IMR-90 (cell line): ENCODE measurements at regions not wholly inside any gene's neighbourhood (a gene's known extent, or its start where the extent isn't known, plus 50 kb on each side); places are given as distances from the start of the nearest gene placed in this dataset.

Source experiments
- ATAC-seq: fragments of 200-7000 bp; cut with Tn5 transposase; 2 replicates; pipeline ENCODE4 v1.9.1; 2020; ENCODE audit warnings: low read depth, mild to moderate bottlenecking, moderate library complexity
- BruUV-seq: library from RNA; stranded (reverse); fragments of 400-500 nt; replicated peaks from 2 replicates; lab custom pipeline; 2021; lab: Mats Ljungman, UMichigan
- CTCF ChIA-PET: fragments of 300-600 bp; formaldehyde crosslinking; extraction: SDS; loops from one replicate; lab custom pipeline; 2021; ENCODE audit warnings: antibody characterized with exemption; lab: Yijun Ruan, JAX
- POLR2A ChIA-PET: fragments of 300-600 bp; sonication (Branson Sonifier 250); formaldehyde crosslinking; loops from one replicate; lab custom pipeline; 2022; ENCODE audit warnings: antibody characterized with exemption; ENCODE audit not compliant: unreplicated experiment; lab: Charles Lee
- DNase-seq: peaks from one replicate; pipeline ENCODE4 v3.0.0; 2013
- H2AFZ ChIP-seq: replicated peaks from 2 replicates; pipeline ENCODE3; 2013; ENCODE audit warnings: low read length, mild to moderate bottlenecking; ENCODE audit not compliant: poor library complexity
- H2AK5ac ChIP-seq: 2 replicates; pipeline ENCODE4 v1.6.1; 2013; ENCODE audit warnings: low read depth, low read length, inconsistent platforms
- H2AK9ac ChIP-seq: replicated peaks from 2 replicates; pipeline ENCODE3; 2013; ENCODE audit warnings: mild to moderate bottlenecking, low read depth, low read length, moderate library complexity; ENCODE audit not compliant: poor library complexity
- H2BK120ac ChIP-seq: 2 replicates; pipeline ENCODE4 v1.6.1; 2013; ENCODE audit warnings: low read depth, low read length, inconsistent platforms
- H2BK15ac ChIP-seq: 3 replicates; pipeline ENCODE4 v1.6.1; 2013; ENCODE audit warnings: low read depth, low read length, inconsistent platforms
- H2BK20ac ChIP-seq: 2 replicates; pipeline ENCODE4 v1.6.1; 2013; ENCODE audit warnings: low read depth, mild to moderate bottlenecking, inconsistent platforms, low read length, moderate library complexity
- H2BK5ac ChIP-seq: 2 replicates; pipeline ENCODE4 v1.6.1; 2013; ENCODE audit warnings: mild to moderate bottlenecking, low read depth, low read length, inconsistent platforms; ENCODE audit not compliant: poor library complexity, severe bottlenecking
- H3K14ac ChIP-seq: replicated peaks from 2 replicates; pipeline ENCODE4 v1.6.1; 2013; ENCODE audit warnings: low read depth, low read length, inconsistent platforms
- H3K18ac ChIP-seq: 2 replicates; pipeline ENCODE4 v1.6.1; 2013; ENCODE audit warnings: low read depth, low read length, control low read depth
- H3K23ac ChIP-seq: 2 replicates; pipeline ENCODE4 v1.6.1; 2013; ENCODE audit warnings: low read depth, low read length, inconsistent platforms
- H3K27ac ChIP-seq: 2 replicates; pipeline ENCODE4 v1.5.1; 2013; ENCODE audit warnings: mild to moderate bottlenecking, control low read depth, low read length; ENCODE audit not compliant: insufficient read depth
- H3K27me3 ChIP-seq: 2 replicates; pipeline ENCODE4 v1.6.1; 2013; ENCODE audit warnings: low read length; ENCODE audit not compliant: control insufficient read depth, insufficient read depth
- H3K36me3 ChIP-seq: 2 replicates; pipeline ENCODE4 v1.6.1; 2013; ENCODE audit warnings: low read length, mixed read lengths; ENCODE audit not compliant: control insufficient read depth, insufficient read depth
- H3K4ac ChIP-seq: 2 replicates; pipeline ENCODE4 v1.6.1; 2013; ENCODE audit warnings: low read depth, low read length, inconsistent platforms
- H3K4me1 ChIP-seq: 2 replicates; pipeline ENCODE4 v1.6.1; 2013; ENCODE audit warnings: low read length, mixed read lengths; ENCODE audit not compliant: control insufficient read depth, insufficient read depth
- H3K4me2 ChIP-seq: 2 replicates; pipeline ENCODE4 v1.6.1; 2013; ENCODE audit warnings: low read depth, mild to moderate bottlenecking, control low read depth, low read length, moderate library complexity
- H3K4me3 ChIP-seq: 2 replicates; pipeline ENCODE4 v1.5.1; 2013; ENCODE audit warnings: low read depth, mild to moderate bottlenecking, control low read depth, low read length, moderate library complexity; ENCODE audit not compliant: insufficient read depth
- H3K56ac ChIP-seq: 2 replicates; pipeline ENCODE4 v1.6.1; 2013; ENCODE audit warnings: low read length, inconsistent platforms; ENCODE audit not compliant: insufficient read depth; ENCODE audit errors: extremely low read depth
- H3K79me1 ChIP-seq, 2 experiments: 2 replicates each; pipeline ENCODE4 v1.6.1; 2013; ENCODE audit warnings: low read length in 2 of 2, inconsistent platforms in 1 of 2, low read depth in 1 of 2
- H3K9ac ChIP-seq: 2 replicates; pipeline ENCODE4 v1.6.1; 2013; ENCODE audit warnings: low read depth, low read length, control low read depth
- H3K9me1 ChIP-seq: 2 replicates; pipeline ENCODE4 v1.6.1; 2013; ENCODE audit warnings: low read length, inconsistent platforms; ENCODE audit not compliant: insufficient read depth
- H3K9me3 ChIP-seq: 2 replicates; pipeline ENCODE4 v1.6.1; 2013; ENCODE audit warnings: low read length; ENCODE audit not compliant: control insufficient read depth, insufficient read depth
- H4K20me1 ChIP-seq: 2 replicates; pipeline ENCODE4 v1.6.1; 2013; ENCODE audit warnings: low read length, inconsistent platforms; ENCODE audit not compliant: insufficient read depth
- H4K5ac ChIP-seq: 2 replicates; pipeline ENCODE4 v1.6.1; 2013; ENCODE audit warnings: mild to moderate bottlenecking, low read depth, low read length, control low read depth
- H4K8ac ChIP-seq, 2 experiments: 2 replicates each; pipeline ENCODE4 v1.6.1; 2013; ENCODE audit warnings: low read depth in 2 of 2, low read length in 2 of 2, control low read depth in 1 of 2, inconsistent platforms in 1 of 2
- H4K91ac ChIP-seq: 2 replicates; pipeline ENCODE4 v1.6.1; 2013; ENCODE audit warnings: low read depth, low read length, inconsistent platforms; ENCODE audit not compliant: insufficient read depth
- BHLHE40 ChIP-seq: fragments of 150-350 bp; IDR thresholded peaks from 2 replicates; pipeline ENCODE4 v1.6.1; 2016; ENCODE audit warnings: mild to moderate bottlenecking, low read depth, low read length
- CHD1 ChIP-seq: IDR thresholded peaks from 2 replicates; pipeline ENCODE4 v1.6.1; 2012; ENCODE audit warnings: low read depth, low read length, improper control_type of control experiment
- FOS ChIP-seq: fragments of 150-350 bp; IDR thresholded peaks from 2 replicates; pipeline ENCODE4 v1.6.1; 2016; ENCODE audit warnings: low read depth, low read length
- MAFK ChIP-seq: IDR thresholded peaks from 2 replicates; pipeline ENCODE4 v1.6.1; 2012; ENCODE audit warnings: low read depth, low read length, improper control_type of control experiment
- MAZ ChIP-seq: IDR thresholded peaks from 2 replicates; pipeline ENCODE4 v1.6.1; 2012; ENCODE audit warnings: low read depth, mild to moderate bottlenecking, low read length, improper control_type of control experiment, moderate library complexity, borderline replicate concordance
- MXI1 ChIP-seq: IDR thresholded peaks from 2 replicates; pipeline ENCODE4 v1.6.1; 2012; ENCODE audit warnings: low read depth, mild to moderate bottlenecking, low read length, moderate library complexity, borderline replicate concordance
- NFE2L2 ChIP-seq: fragments of 150-350 bp; IDR thresholded peaks from 2 replicates; pipeline ENCODE4 v1.6.1; 2016; ENCODE audit warnings: low read depth, mild to moderate bottlenecking, low read length
- RAD21 ChIP-seq: IDR thresholded peaks from 2 replicates; pipeline ENCODE4 v1.6.1; 2012; ENCODE audit warnings: low read length, improper control_type of control experiment
- RCOR1 ChIP-seq: IDR thresholded peaks from 2 replicates; pipeline ENCODE4 v1.6.1; 2012; ENCODE audit warnings: mild to moderate bottlenecking, low read length, improper control_type of control experiment; ENCODE audit not compliant: insufficient replicate concordance
- SMC3 ChIP-seq: fragments of 150-350 bp; IDR thresholded peaks from 2 replicates; pipeline ENCODE4 v1.6.1; 2016; ENCODE audit warnings: low read depth, mild to moderate bottlenecking, antibody characterized with exemption, low read length, moderate library complexity
- WGBS, 2 experiments: methylation state at CpG; one replicate each; pipeline versions ENCODE4 v1.1.5 to v1.1.7; 2013; ENCODE audit warnings: missing lambda C conversion rate in 2 of 2; ENCODE audit not compliant: insufficient read length in 1 of 2; ENCODE audit errors: extremely low coverage in 2 of 2; 5-methylcytosine and 5-hydroxymethylcytosine counted together
- dilution Hi-C: fragments of 300-500 bp; cut with HindIII; formaldehyde crosslinking; loops from one replicate; pipeline ENCODE4 v1.14.3; 2018; ENCODE audit warnings: low sequenced_read_pairs; ENCODE audit not compliant: unreplicated experiment
- in situ Hi-C: fragments of 300-500 bp; cut with MboI; formaldehyde crosslinking; loops from 3 replicates; pipeline ENCODE4 v1.14.3; 2019; ENCODE audit warnings: low sequenced_read_pairs, inconsistent platforms, mixed read lengths
- intact Hi-C: fragments of 100-400 bp; cut with micrococcal nuclease; formaldehyde crosslinking; loops from 2 replicates; pipeline ENCODE4 v1.10.0; 2022
- TF ChIP-seq, protein P1 (sequence below): fragments of 150-350 bp; IDR thresholded peaks from 2 replicates; pipeline ENCODE4 v1.6.1; 2017; ENCODE audit warnings: mild to moderate bottlenecking, antibody characterized with exemption, low read length, low read depth

DNA sequence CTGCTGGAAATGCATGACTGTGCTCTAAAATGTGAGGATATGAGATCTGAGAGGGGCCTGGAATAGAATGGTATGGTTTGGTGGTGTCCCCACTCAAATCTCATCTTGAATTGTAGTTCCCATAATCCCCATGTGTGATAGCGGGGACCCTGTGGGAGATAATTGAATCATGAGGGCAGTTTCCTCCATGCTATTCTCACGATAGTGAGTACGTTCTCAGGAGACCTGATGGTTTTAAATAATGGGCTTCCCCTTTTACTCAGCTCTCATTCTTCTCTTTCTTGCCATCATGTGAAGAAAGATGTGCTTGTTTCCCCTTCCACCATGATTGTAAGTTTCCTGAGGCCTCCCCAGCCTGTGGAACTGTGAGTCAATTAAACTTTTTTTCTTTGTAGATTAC, 133.6 kb upstream of the ADAMTS16 start:
- dilution Hi-C loops, result no loop called here
- TF ChIP-seq NFE2L2 (no peak), RAD21 (no peak), MAZ (no peak), RCOR1 (no peak), MXI1 (no peak), SMC3 (no peak), CHD1 (no peak), MAFK (no peak), BHLHE40 (no peak), FOS (no peak)
- TF ChIP-seq, protein P1, sequence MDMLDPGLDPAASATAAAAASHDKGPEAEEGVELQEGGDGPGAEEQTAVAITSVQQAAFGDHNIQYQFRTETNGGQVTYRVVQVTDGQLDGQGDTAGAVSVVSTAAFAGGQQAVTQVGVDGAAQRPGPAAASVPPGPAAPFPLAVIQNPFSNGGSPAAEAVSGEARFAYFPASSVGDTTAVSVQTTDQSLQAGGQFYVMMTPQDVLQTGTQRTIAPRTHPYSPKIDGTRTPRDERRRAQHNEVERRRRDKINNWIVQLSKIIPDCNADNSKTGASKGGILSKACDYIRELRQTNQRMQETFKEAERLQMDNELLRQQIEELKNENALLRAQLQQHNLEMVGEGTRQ, result no peak
- H2AK9ac ChIP-seq, result no peak overlapping the region
- no peak overlapping the region for H3K23ac ChIP-seq
- DNase-seq, result no peak
- no peak overlapping the region for H3K18ac ChIP-seq
- H2BK120ac ChIP-seq, result no peak overlapping the region
- no peak for ATAC-seq
- H2BK20ac ChIP-seq, result no peak overlapping the region
- no peak overlapping the region for H3K27ac ChIP-seq
- H3K4ac ChIP-seq, result no peak overlapping the region
- no peak overlapping the region for H4K8ac ChIP-seq
- no peaks in the 10 kb centered on the region for H3K4me1 ChIP-seq
- H3K9me1 ChIP-seq, result no peaks in the 10 kb centered on the region
- no peaks in the 10 kb centered on the region for H3K79me1 ChIP-seq
- no peak overlapping the region for H4K91ac ChIP-seq
- H3K9ac ChIP-seq, result no peak overlapping the region
- no peak overlapping the region for H3K4me3 ChIP-seq
- H3K36me3 ChIP-seq, result no peaks in the 10 kb centered on the region
- WGBS, 2 experiments, result no CpG with 5 or more reads among the region's 3 CpGs
- no peak overlapping the region for H2AK5ac ChIP-seq
- no peak overlapping the region for H2AFZ ChIP-seq
- no peaks in the 10 kb centered on the region for H4K20me1 ChIP-seq
- no peak overlapping the region for H4K5ac ChIP-seq
- CTCF ChIA-PET, result no interaction called here
- intact Hi-C loops, result no loop called here
- no peak overlapping the region for H3K14ac ChIP-seq
- H2BK15ac ChIP-seq, result no peak overlapping the region
- in situ Hi-C loops, result no loop called here
- no peaks in the 10 kb centered on the region for H3K27me3 ChIP-seq
- peaks cover 7% of the 10 kb centered on the region for H3K9me3 ChIP-seq
- no TSS peak for BruUV-seq
- H2BK5ac ChIP-seq, result no peak overlapping the region
- H3K4me2 ChIP-seq, result no peak overlapping the region
- POLR2A ChIA-PET, result no interaction called here
- no peak overlapping the region for H3K56ac ChIP-seq
